ENCODE measurements at regions not wholly inside any gene's neighbourhood (a gene's known extent, or its start where the extent isn't known, plus 50 kb on each side); places are given as distances from the start of the nearest gene placed in this dataset.

DNA sequence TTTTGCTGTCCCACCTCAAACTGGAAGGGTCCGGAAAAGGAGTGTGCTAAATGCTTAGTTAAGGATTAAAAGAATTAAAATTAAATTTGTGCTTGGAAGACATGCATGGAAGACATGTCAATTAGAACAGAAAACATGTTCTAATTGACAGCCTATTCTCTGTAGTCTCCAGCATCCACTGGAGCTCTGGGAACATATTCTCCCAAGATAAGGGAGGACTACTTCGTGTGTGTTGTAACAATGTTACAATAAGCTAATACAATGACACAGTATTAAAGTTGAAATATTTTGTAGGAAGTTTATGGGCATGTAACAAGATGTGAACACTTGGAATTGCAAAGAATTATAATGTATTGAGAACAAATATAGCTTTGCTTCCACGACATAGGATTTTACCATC, 567.4 kb upstream of the CITED2 start:
- DNase-seq (ENCODE audit: low read depth): no peak
- no peak overlapping the region for H3K4me3 ChIP-seq (ENCODE audit: low read depth, low read length)
- TF ChIP-seq, protein P1, sequence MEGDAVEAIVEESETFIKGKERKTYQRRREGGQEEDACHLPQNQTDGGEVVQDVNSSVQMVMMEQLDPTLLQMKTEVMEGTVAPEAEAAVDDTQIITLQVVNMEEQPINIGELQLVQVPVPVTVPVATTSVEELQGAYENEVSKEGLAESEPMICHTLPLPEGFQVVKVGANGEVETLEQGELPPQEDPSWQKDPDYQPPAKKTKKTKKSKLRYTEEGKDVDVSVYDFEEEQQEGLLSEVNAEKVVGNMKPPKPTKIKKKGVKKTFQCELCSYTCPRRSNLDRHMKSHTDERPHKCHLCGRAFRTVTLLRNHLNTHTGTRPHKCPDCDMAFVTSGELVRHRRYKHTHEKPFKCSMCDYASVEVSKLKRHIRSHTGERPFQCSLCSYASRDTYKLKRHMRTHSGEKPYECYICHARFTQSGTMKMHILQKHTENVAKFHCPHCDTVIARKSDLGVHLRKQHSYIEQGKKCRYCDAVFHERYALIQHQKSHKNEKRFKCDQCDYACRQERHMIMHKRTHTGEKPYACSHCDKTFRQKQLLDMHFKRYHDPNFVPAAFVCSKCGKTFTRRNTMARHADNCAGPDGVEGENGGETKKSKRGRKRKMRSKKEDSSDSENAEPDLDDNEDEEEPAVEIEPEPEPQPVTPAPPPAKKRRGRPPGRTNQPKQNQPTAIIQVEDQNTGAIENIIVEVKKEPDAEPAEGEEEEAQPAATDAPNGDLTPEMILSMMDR (IDR thresholded peaks at IDR 0.05; ENCODE audit: control insufficient read depth, extremely low read depth, insufficient read depth): no peak

DNA sequence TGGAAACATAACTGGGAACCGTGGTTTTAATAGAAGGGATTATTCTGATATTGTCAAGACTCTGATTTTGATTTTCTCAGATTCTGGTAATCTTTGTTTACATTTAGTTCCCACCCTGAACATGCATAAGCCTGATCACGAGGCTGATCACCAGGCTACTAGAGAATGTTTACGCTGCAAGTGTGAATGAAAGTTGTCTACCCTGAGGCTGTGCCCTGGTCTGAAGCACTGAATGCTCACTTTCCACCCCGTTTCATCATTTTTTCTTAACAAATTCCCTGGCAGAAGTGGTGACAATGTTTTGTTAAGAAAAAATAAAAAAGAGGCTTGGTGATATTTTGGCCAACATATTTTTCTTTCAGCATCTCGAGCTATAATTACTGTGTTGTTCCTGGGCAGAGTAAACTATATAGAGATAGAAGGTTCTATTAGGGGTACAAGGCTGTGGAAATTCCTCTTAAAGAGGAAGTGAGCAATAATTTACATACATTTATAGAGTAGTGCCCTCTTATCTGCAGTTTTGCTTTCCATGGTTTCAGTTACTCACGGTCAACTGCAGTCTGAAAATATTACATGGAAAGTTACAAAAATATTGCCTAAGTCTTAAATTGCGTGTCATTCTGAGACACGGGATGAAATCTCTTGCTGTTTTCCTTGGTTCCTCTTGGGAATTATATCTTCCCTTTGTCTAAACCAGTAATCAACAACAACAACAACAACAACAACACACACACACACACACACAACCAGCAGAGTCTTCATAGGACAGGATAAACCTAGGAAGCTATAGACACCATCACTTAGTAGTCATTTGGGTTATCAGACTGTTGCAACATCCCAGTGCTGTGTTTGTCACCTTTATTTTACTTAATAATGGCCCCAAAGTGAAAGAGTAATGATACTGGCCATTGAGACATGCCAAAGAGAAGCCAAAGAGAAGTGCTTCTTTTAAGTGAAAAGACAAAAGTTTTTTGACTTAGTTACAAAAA, 566.6 kb upstream of the CITED2 start:
- TF ChIP-seq, protein P1 (IDR thresholded peaks at IDR 0.05; ENCODE audit: control insufficient read depth, extremely low read depth, insufficient read depth): no peak
- H3K4me3 ChIP-seq (ENCODE audit: low read depth, low read length): no peak overlapping the region
- DNase-seq (ENCODE audit: low read depth): no peak

DNA sequence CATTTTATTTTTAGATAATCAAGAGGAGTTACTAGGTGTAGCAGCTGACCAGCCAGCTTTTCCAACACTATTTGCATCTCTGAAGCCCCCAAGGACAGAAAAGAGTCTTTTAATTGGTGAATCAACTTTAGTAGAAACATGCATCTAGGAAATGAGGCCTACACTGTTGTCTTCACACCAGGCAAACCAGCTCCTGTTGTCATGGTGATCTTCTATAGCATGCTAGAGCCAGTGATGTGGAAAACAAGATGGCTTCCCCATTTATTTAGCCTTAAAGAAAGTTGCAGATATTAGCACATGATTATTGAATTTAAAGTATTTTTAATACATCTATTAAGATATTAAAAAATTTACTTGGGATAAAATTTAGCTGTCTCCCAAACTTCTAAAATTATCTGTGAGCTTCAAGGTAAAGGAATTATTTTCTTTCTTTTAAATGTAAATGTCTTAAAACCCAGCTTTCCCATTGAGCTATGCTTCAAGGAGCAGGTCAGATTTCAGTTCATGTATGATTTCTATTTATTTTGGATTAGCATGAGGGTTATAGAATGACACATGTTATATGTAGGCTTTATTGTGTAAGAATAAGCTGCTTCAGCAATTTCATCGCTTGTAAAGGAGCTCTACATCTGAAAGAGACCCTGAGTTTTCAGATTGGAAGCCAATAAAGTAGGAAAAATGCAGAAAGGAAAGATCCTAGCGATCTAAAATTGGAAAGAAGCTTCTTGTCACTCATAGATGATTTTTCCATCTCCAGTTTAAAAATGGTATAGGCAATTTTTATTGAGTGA, 564.9 kb upstream of the CITED2 start:
- H3K4me3 ChIP-seq (ENCODE audit: low read depth, low read length): no peak overlapping the region
- TF ChIP-seq, protein P1 (IDR thresholded peaks at IDR 0.05; ENCODE audit: control insufficient read depth, extremely low read depth, insufficient read depth): no peak
- DNase-seq (ENCODE audit: low read depth): no peak

DNA sequence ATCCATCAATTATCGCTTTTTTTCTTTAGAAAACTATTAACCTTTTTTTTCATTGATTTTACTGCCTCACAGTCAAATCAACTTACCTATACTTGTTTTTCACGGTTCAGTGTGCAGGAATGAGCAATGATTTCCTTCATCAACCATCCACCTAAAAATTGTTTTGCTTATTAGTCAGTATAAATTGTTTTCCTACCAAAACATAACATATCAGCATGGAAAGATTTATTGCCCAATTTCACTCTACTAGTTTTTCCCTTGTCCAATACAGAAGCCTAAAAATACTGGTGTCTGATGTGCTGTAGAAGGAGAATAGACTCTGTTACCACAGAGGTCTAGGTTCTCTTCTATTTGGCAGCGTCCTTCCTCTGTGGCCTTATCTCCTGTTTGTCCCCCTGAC, 558.2 kb upstream of the CITED2 start:
- no peak for DNase-seq (ENCODE audit: low read depth)
- TF ChIP-seq, protein P1 (IDR thresholded peaks at IDR 0.05; ENCODE audit: control insufficient read depth, extremely low read depth, insufficient read depth): no peak
- no peak overlapping the region for H3K4me3 ChIP-seq (ENCODE audit: low read depth, low read length)

DNA sequence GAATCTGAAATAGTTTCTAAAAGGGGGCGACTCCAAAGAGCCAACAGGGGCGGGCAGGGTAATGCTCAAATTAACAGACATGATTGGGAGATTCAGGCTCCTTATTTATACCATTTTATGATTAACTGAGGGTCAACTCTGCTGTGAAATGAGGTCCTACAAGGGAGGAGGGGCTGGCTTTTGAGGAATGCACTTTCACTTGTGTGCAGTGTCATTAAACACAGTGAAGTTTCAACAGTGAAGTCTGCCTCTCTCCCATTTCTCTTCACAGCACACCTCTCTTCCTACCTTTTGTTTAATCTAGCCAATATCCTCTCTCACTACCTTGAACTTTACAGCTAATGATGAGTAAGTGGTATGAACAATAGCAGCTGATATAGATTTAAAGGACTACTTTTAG, 557.3 kb upstream of the CITED2 start:
- no peak overlapping the region for H3K4me3 ChIP-seq (ENCODE audit: low read depth, low read length)
- no peak for DNase-seq (ENCODE audit: low read depth)
- TF ChIP-seq, protein P1 (IDR thresholded peaks at IDR 0.05; ENCODE audit: control insufficient read depth, extremely low read depth, insufficient read depth): no peak

DNA sequence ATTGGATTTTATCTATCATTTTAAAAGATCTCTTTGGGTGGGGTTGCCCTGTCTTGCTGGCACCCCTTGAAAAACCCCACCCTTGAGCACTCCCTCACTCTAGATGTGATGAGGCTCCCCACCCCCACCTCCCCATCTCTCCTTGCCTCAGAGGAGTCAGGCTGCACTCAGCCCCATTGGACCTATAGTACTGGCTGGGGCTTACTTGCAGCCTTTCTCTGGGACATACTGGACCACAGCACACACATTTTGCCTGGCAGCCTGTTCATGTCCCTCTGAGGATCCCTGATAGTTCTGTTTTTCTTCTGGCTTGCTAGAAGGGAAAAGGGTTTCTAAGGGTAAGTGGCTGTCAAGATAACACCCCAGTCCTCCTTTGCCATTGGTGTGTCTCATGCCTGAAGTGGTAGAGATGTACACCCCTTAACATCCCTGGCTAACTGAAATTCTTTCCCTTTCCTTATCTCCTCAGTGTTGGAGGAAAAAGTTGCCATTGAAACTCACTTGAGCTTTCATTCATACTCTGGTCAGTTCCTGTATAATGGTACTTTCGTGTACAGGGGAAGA, 553.4 kb upstream of the CITED2 start:
- no peak for DNase-seq (ENCODE audit: low read depth)
- TF ChIP-seq, protein P1 (IDR thresholded peaks at IDR 0.05; ENCODE audit: control insufficient read depth, extremely low read depth, insufficient read depth): no peak
- no peak overlapping the region for H3K4me3 ChIP-seq (ENCODE audit: low read depth, low read length)
